Panc1 (cell line): ENCODE measurements at regions not wholly inside any gene's neighbourhood (a gene's known extent, or its start where the extent isn't known, plus 50 kb on each side); places are given as distances from the start of the nearest gene placed in this dataset.

Source experiments
- POLR2AphosphoS5 ChIP-seq: IDR thresholded peaks from 2 replicates; pipeline ENCODE4 v1.6.1; 2012; ENCODE audit warnings: mild to moderate bottlenecking, low read depth, low read length, moderate library complexity
- SIN3A ChIP-seq: IDR thresholded peaks from 2 replicates; pipeline ENCODE4 v1.6.1; 2012; ENCODE audit warnings: low read depth, mild to moderate bottlenecking, low read length, moderate library complexity, borderline replicate concordance; ENCODE audit not compliant: insufficient read depth
- TCF7L2 ChIP-seq: IDR thresholded peaks from 2 replicates; pipeline ENCODE4 v1.6.1; 2011; ENCODE audit warnings: mild to moderate bottlenecking, low read depth, low read length, inconsistent platforms
- TF ChIP-seq, protein P1 (sequence below): fragments of 450-650 bp; IDR thresholded peaks from 2 replicates; pipeline ENCODE4 v1.5.1; 2017; ENCODE audit warnings: mild to moderate bottlenecking
- TF ChIP-seq, protein P2 (sequence below), 2 experiments: IDR thresholded peaks; 2 replicates each; pipeline ENCODE4 v1.6.1; 2011 to 2012; ENCODE audit warnings: low read depth in 2 of 2, control low read depth in 1 of 2, low read length in 1 of 2, mild to moderate bottlenecking in 1 of 2, moderate library complexity in 1 of 2; ENCODE audit not compliant: insufficient read depth in 1 of 2

DNA sequence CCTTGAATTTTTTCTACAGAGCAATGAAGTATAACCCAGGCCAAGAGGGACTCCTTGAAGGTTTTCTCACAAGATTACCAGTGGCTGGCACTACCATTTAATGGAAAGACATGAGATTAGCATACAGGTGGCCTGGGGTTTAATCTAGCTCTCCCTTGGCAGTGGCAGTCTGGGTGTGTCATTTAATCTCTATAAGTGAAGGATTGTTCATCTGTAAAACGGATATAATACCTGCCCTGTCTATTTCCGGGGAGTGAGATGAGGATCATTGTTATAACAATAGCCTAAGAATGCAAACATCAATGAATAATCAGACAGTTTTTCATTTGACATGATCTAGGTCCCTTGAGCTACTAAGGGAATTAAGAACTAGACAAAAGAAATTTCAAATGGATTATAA, 168.7 kb upstream of the CPNE8 start:
- no peak for TF ChIP-seq POLR2AphosphoS5
- TF ChIP-seq, protein P1, sequence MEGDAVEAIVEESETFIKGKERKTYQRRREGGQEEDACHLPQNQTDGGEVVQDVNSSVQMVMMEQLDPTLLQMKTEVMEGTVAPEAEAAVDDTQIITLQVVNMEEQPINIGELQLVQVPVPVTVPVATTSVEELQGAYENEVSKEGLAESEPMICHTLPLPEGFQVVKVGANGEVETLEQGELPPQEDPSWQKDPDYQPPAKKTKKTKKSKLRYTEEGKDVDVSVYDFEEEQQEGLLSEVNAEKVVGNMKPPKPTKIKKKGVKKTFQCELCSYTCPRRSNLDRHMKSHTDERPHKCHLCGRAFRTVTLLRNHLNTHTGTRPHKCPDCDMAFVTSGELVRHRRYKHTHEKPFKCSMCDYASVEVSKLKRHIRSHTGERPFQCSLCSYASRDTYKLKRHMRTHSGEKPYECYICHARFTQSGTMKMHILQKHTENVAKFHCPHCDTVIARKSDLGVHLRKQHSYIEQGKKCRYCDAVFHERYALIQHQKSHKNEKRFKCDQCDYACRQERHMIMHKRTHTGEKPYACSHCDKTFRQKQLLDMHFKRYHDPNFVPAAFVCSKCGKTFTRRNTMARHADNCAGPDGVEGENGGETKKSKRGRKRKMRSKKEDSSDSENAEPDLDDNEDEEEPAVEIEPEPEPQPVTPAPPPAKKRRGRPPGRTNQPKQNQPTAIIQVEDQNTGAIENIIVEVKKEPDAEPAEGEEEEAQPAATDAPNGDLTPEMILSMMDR: no peak
- TF ChIP-seq SIN3A: no peak
- TF ChIP-seq, protein P2, sequence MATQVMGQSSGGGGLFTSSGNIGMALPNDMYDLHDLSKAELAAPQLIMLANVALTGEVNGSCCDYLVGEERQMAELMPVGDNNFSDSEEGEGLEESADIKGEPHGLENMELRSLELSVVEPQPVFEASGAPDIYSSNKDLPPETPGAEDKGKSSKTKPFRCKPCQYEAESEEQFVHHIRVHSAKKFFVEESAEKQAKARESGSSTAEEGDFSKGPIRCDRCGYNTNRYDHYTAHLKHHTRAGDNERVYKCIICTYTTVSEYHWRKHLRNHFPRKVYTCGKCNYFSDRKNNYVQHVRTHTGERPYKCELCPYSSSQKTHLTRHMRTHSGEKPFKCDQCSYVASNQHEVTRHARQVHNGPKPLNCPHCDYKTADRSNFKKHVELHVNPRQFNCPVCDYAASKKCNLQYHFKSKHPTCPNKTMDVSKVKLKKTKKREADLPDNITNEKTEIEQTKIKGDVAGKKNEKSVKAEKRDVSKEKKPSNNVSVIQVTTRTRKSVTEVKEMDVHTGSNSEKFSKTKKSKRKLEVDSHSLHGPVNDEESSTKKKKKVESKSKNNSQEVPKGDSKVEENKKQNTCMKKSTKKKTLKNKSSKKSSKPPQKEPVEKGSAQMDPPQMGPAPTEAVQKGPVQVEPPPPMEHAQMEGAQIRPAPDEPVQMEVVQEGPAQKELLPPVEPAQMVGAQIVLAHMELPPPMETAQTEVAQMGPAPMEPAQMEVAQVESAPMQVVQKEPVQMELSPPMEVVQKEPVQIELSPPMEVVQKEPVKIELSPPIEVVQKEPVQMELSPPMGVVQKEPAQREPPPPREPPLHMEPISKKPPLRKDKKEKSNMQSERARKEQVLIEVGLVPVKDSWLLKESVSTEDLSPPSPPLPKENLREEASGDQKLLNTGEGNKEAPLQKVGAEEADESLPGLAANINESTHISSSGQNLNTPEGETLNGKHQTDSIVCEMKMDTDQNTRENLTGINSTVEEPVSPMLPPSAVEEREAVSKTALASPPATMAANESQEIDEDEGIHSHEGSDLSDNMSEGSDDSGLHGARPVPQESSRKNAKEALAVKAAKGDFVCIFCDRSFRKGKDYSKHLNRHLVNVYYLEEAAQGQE (IDR thresholded peaks at IDR 0.05; ENCODE audit: insufficient read depth in 1 of 2, low read depth in 2 of 2, low read length in 1 of 2): no peak
- no peak for TF ChIP-seq TCF7L2
